ENCODE measurements at regions not wholly inside any gene's neighbourhood (a gene's known extent, or its start where the extent isn't known, plus 50 kb on each side); places are given as distances from the start of the nearest gene placed in this dataset.

DNA sequence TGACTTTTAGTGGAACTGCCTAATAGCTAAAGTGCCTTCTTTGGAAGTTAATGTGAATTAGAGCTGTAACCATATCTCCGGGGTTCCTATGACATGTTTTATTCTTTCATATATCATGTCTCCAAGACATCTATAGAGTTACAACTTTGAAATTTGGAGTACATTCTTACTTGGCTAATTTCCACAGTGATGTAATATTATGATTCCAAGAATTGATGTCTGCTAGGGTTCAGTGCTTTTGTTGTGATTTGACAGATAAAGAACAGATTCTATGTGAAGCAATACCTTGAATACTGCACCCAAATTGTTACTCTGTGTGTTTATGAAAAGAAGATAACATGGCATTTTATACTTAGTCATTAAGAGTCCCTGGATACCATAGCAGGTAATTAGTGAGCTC is 934.3 kb downstream of the NTRK3 start:
- Mint-ChIP-seq H3K36me3 (ENCODE audit: low read depth) (no peaks in the 10 kb centered on the region), H3K9me3 (no peaks in the 10 kb centered on the region; the same call in 2 of the 3 replicates), H3K4me3 (no peak overlapping the region), H3K4me1 (peaks cover 15% of the 10 kb centered on the region), H3K27ac (no peak overlapping the region), H3K27me3 (ENCODE audit: insufficient read depth, low read depth, poor library complexity) (no peaks in the 10 kb centered on the region)
- TF ChIP-seq, protein P1, sequence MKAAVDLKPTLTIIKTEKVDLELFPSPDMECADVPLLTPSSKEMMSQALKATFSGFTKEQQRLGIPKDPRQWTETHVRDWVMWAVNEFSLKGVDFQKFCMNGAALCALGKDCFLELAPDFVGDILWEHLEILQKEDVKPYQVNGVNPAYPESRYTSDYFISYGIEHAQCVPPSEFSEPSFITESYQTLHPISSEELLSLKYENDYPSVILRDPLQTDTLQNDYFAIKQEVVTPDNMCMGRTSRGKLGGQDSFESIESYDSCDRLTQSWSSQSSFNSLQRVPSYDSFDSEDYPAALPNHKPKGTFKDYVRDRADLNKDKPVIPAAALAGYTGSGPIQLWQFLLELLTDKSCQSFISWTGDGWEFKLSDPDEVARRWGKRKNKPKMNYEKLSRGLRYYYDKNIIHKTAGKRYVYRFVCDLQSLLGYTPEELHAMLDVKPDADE (IDR thresholded peaks at IDR 0.05): no peak
- TF ChIP-seq, protein P2, sequence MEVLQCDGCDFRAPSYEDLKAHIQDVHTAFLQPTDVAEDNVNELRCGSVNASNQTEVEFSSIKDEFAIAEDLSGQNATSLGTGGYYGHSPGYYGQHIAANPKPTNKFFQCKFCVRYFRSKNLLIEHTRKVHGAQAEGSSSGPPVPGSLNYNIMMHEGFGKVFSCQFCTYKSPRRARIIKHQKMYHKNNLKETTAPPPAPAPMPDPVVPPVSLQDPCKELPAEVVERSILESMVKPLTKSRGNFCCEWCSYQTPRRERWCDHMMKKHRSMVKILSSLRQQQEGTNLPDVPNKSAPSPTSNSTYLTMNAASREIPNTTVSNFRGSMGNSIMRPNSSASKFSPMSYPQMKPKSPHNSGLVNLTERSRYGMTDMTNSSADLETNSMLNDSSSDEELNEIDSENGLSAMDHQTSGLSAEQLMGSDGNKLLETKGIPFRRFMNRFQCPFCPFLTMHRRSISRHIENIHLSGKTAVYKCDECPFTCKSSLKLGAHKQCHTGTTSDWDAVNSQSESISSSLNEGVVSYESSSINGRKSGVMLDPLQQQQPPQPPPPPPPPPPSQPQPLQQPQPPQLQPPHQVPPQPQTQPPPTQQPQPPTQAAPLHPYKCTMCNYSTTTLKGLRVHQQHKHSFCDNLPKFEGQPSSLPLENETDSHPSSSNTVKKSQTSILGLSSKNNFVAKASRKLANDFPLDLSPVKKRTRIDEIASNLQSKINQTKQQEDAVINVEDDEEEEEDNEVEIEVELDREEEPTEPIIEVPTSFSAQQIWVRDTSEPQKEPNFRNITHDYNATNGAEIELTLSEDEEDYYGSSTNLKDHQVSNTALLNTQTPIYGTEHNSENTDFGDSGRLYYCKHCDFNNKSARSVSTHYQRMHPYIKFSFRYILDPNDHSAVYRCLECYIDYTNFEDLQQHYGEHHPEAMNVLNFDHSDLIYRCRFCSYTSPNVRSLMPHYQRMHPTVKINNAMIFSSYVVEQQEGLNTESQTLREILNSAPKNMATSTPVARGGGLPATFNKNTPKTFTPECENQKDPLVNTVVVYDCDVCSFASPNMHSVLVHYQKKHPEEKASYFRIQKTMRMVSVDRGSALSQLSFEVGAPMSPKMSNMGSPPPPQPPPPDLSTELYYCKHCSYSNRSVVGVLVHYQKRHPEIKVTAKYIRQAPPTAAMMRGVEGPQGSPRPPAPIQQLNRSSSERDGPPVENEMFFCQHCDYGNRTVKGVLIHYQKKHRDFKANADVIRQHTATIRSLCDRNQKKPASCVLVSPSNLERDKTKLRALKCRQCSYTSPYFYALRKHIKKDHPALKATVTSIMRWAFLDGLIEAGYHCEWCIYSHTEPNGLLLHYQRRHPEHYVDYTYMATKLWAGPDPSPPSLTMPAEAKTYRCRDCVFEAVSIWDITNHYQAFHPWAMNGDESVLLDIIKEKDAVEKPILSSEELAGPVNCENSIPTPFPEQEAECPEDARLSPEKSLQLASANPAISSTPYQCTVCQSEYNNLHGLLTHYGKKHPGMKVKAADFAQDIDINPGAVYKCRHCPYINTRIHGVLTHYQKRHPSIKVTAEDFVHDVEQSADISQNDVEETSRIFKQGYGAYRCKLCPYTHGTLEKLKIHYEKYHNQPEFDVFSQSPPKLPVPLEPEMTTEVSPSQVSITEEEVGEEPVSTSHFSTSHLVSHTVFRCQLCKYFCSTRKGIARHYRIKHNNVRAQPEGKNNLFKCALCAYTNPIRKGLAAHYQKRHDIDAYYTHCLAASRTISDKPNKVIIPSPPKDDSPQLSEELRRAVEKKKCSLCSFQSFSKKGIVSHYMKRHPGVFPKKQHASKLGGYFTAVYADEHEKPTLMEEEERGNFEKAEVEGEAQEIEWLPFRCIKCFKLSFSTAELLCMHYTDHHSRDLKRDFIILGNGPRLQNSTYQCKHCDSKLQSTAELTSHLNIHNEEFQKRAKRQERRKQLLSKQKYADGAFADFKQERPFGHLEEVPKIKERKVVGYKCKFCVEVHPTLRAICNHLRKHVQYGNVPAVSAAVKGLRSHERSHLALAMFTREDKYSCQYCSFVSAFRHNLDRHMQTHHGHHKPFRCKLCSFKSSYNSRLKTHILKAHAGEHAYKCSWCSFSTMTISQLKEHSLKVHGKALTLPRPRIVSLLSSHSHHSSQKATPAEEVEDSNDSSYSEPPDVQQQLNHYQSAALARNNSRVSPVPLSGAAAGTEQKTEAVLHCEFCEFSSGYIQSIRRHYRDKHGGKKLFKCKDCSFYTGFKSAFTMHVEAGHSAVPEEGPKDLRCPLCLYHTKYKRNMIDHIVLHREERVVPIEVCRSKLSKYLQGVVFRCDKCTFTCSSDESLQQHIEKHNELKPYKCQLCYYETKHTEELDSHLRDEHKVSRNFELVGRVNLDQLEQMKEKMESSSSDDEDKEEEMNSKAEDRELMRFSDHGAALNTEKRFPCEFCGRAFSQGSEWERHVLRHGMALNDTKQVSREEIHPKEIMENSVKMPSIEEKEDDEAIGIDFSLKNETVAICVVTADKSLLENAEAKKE (CRISPR knock-in tag; IDR thresholded peaks at IDR 0.05): no peak
- TF ChIP-seq POLR2AphosphoS5 (IDR thresholded peaks at IDR 0.05; ENCODE audit: low read depth): no peak
- TF ChIP-seq, protein P3, sequence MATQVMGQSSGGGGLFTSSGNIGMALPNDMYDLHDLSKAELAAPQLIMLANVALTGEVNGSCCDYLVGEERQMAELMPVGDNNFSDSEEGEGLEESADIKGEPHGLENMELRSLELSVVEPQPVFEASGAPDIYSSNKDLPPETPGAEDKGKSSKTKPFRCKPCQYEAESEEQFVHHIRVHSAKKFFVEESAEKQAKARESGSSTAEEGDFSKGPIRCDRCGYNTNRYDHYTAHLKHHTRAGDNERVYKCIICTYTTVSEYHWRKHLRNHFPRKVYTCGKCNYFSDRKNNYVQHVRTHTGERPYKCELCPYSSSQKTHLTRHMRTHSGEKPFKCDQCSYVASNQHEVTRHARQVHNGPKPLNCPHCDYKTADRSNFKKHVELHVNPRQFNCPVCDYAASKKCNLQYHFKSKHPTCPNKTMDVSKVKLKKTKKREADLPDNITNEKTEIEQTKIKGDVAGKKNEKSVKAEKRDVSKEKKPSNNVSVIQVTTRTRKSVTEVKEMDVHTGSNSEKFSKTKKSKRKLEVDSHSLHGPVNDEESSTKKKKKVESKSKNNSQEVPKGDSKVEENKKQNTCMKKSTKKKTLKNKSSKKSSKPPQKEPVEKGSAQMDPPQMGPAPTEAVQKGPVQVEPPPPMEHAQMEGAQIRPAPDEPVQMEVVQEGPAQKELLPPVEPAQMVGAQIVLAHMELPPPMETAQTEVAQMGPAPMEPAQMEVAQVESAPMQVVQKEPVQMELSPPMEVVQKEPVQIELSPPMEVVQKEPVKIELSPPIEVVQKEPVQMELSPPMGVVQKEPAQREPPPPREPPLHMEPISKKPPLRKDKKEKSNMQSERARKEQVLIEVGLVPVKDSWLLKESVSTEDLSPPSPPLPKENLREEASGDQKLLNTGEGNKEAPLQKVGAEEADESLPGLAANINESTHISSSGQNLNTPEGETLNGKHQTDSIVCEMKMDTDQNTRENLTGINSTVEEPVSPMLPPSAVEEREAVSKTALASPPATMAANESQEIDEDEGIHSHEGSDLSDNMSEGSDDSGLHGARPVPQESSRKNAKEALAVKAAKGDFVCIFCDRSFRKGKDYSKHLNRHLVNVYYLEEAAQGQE (IDR thresholded peaks at IDR 0.05; ENCODE audit: unreplicated experiment): no peak
- no peak for TF ChIP-seq CREB1 (CRISPR knock-in tag; IDR thresholded peaks at IDR 0.05; ENCODE audit: low read depth)
- TF ChIP-seq NANOG (IDR thresholded peaks at IDR 0.05; ENCODE audit: borderline replicate concordance): no peak
- TF ChIP-seq ZNF331 (CRISPR knock-in tag; IDR thresholded peaks at IDR 0.05; ENCODE audit: low read depth): no peak
- TF ChIP-seq, protein P4, sequence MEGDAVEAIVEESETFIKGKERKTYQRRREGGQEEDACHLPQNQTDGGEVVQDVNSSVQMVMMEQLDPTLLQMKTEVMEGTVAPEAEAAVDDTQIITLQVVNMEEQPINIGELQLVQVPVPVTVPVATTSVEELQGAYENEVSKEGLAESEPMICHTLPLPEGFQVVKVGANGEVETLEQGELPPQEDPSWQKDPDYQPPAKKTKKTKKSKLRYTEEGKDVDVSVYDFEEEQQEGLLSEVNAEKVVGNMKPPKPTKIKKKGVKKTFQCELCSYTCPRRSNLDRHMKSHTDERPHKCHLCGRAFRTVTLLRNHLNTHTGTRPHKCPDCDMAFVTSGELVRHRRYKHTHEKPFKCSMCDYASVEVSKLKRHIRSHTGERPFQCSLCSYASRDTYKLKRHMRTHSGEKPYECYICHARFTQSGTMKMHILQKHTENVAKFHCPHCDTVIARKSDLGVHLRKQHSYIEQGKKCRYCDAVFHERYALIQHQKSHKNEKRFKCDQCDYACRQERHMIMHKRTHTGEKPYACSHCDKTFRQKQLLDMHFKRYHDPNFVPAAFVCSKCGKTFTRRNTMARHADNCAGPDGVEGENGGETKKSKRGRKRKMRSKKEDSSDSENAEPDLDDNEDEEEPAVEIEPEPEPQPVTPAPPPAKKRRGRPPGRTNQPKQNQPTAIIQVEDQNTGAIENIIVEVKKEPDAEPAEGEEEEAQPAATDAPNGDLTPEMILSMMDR (conservative IDR thresholded peaks at IDR 0.05; ENCODE audit: low read depth in 2 of 2): no peak
- no peak for TF ChIP-seq STAT1 (IDR thresholded peaks at IDR 0.05; ENCODE audit: unreplicated experiment)
- TF ChIP-seq ZNF114 (CRISPR knock-in tag; IDR thresholded peaks at IDR 0.05): no peak
- TF ChIP-seq JUNB (IDR thresholded peaks at IDR 0.05; ENCODE audit: unreplicated experiment): no peak
- no peak for TF ChIP-seq EZH2phosphoT487 (IDR thresholded peaks at IDR 0.05; ENCODE audit: unreplicated experiment)
- no peak for TF ChIP-seq EZH2 (IDR thresholded peaks at IDR 0.05; ENCODE audit: low read depth, unreplicated experiment)
- Histone ChIP-seq H3K4me3 (no peak overlapping the region), H4K20me1 (replicated peaks; ENCODE audit: insufficient read depth) (no peaks in the 10 kb centered on the region), H3K4me1 (ENCODE audit: insufficient read depth) (peaks cover 5% of the 10 kb centered on the region; the same call in 1 of the 2 replicates), H3K36me3 (ENCODE audit: insufficient read depth) (no peaks in the 10 kb centered on the region), H3K27me3 (ENCODE audit: insufficient read depth) (no peaks in the 10 kb centered on the region), H3K27ac (ENCODE audit: low read depth) (no peak overlapping the region), H3F3A (replicated peaks; ENCODE audit: low read depth) (no peaks in the 10 kb centered on the region), H3K4me2 (no peak overlapping the region), H3K9me2 (ENCODE audit: insufficient read depth) (no peaks in the 10 kb centered on the region), H3K79me2 (replicated peaks; ENCODE audit: insufficient read depth) (no peaks in the 10 kb centered on the region), H2AFZ (no peak overlapping the region)
- DNase-seq (ENCODE audit: low spot score) (no peak), ATAC-seq (no peak)
